ENCODE measurements at regions not wholly inside any gene's neighbourhood (a gene's known extent, or its start where the extent isn't known, plus 50 kb on each side); places are given as distances from the start of the nearest gene placed in this dataset.

GRCh38 chr4:153034681-153035080, 98.6 kb downstream of the FHDC1 start:
- H3K4me1 Mint-ChIP-seq: no peaks in the 10 kb centered on the region
- no peaks in the 10 kb centered on the region for H3K27me3 Mint-ChIP-seq
- no peak for ATAC-seq
- no peak overlapping the region for H3K27ac Mint-ChIP-seq
- H3K36me3 Mint-ChIP-seq: peaks cover 3% of the 10 kb centered on the region
- H3K9me3 Mint-ChIP-seq: peaks cover 6% of the 10 kb centered on the region
- H3K4me3 Mint-ChIP-seq: no peak overlapping the region

- Mint-ChIP-seq H3K27me3 (no peaks in the 10 kb centered on the region), H3K36me3 (peaks cover 7% of the 10 kb centered on the region), H3K27ac (no peak overlapping the region), H3K4me1 (no peaks in the 10 kb centered on the region), H3K9me3 (peaks cover 5% of the 10 kb centered on the region), H3K4me3 (no peak overlapping the region)
- ATAC-seq: no peak
These were observed 100.9 kb downstream of the FHDC1 start for GRCh38 chr4:153036931-153037482.

- no peak overlapping the region for H3K4me3 Mint-ChIP-seq
- no peak overlapping the region for H3K27ac Mint-ChIP-seq
- peaks cover 7% of the 10 kb centered on the region for H3K36me3 Mint-ChIP-seq
- H3K4me1 Mint-ChIP-seq: peaks cover 3% of the 10 kb centered on the region
- no peaks in the 10 kb centered on the region for H3K27me3 Mint-ChIP-seq
- peaks cover 5% of the 10 kb centered on the region for H3K9me3 Mint-ChIP-seq
- ATAC-seq: no peak
These were observed 102.6 kb downstream of the FHDC1 start for GRCh38 chr4:153038623-153039311.

GRCh38 chr4:153039542-153040185, 103.5 kb downstream of the FHDC1 start:
- H3K27ac Mint-ChIP-seq: no peak overlapping the region
- peaks cover 7% of the 10 kb centered on the region for H3K36me3 Mint-ChIP-seq
- no peak for ATAC-seq
- no peaks in the 10 kb centered on the region for H3K27me3 Mint-ChIP-seq
- no peak overlapping the region for H3K4me3 Mint-ChIP-seq
- H3K4me1 Mint-ChIP-seq: peaks cover 12% of the 10 kb centered on the region
- H3K9me3 Mint-ChIP-seq: peaks cover 5% of the 10 kb centered on the region

- H3K4me3 Mint-ChIP-seq: no peak overlapping the region
- no peak overlapping the region for H3K27ac Mint-ChIP-seq
- peaks cover 5% of the 10 kb centered on the region for H3K9me3 Mint-ChIP-seq
- peaks cover 23% of the 10 kb centered on the region for H3K4me1 Mint-ChIP-seq
- peaks cover 7% of the 10 kb centered on the region for H3K36me3 Mint-ChIP-seq
- no peak for ATAC-seq
- H3K27me3 Mint-ChIP-seq: no peaks in the 10 kb centered on the region
These were observed 104.6 kb downstream of the FHDC1 start for GRCh38 chr4:153040677-153041076.

- H3K4me1 Mint-ChIP-seq: peaks cover 37% of the 10 kb centered on the region
- H3K36me3 Mint-ChIP-seq: peaks cover 7% of the 10 kb centered on the region
- peak overlapping the region; percentile 54 for H3K27ac Mint-ChIP-seq
- H3K4me3 Mint-ChIP-seq: no peak overlapping the region
- ATAC-seq: no peak
- H3K27me3 Mint-ChIP-seq: no peaks in the 10 kb centered on the region
- peaks cover 11% of the 10 kb centered on the region for H3K9me3 Mint-ChIP-seq
These were observed 107.9 kb downstream of the FHDC1 start for GRCh38 chr4:153044036-153044435.

- H3K27me3 Mint-ChIP-seq: no peaks in the 10 kb centered on the region
- no peak overlapping the region for H3K4me3 Mint-ChIP-seq
- H3K27ac Mint-ChIP-seq: peak overlapping the region; percentile 54
- H3K4me1 Mint-ChIP-seq: peaks cover 38% of the 10 kb centered on the region
- peak; percentile 89 for ATAC-seq
- H3K36me3 Mint-ChIP-seq: no peaks in the 10 kb centered on the region
- peaks cover 6% of the 10 kb centered on the region for H3K9me3 Mint-ChIP-seq
These were observed 109.2 kb downstream of the FHDC1 start for GRCh38 chr4:153045111-153045982.

GRCh38 chr4:153058671-153059060, 122.5 kb downstream of the FHDC1 start:
- Mint-ChIP-seq H3K4me3 (no peak overlapping the region), H3K36me3 (no peaks in the 10 kb centered on the region), H3K4me1 (peaks cover 22% of the 10 kb centered on the region), H3K9me3 (no peaks in the 10 kb centered on the region), H3K27me3 (peaks cover 35% of the 10 kb centered on the region), H3K27ac (no peak overlapping the region)
- ATAC-seq: no peak

- Mint-ChIP-seq H3K9me3 (no peaks in the 10 kb centered on the region), H3K36me3 (no peaks in the 10 kb centered on the region), H3K4me1 (peaks cover 22% of the 10 kb centered on the region), H3K27me3 (peaks cover 27% of the 10 kb centered on the region), H3K27ac (no peak overlapping the region), H3K4me3 (no peak overlapping the region)
- no peak for ATAC-seq
These were observed 124.1 kb downstream of the FHDC1 start for GRCh38 chr4:153060196-153060595.

- no peak for ATAC-seq
These were observed 125.8 kb downstream of the FHDC1 start for GRCh38 chr4:153061971-153062370.

GRCh38 chr4:153062652-153063168, 126.6 kb downstream of the FHDC1 start:
- no peak for ATAC-seq
- Mint-ChIP-seq H3K36me3 (no peaks in the 10 kb centered on the region), H3K27me3 (peaks cover 9% of the 10 kb centered on the region), H3K4me1 (peaks cover 14% of the 10 kb centered on the region), H3K4me3 (no peak overlapping the region), H3K27ac (no peak overlapping the region), H3K9me3 (no peaks in the 10 kb centered on the region)

More at GRCh38 chr4:153061971-153062370, 125.8 kb downstream of the FHDC1 start:
- Mint-ChIP-seq H3K27ac (no peak overlapping the region), H3K4me1 (peaks cover 14% of the 10 kb centered on the region), H3K4me3 (no peak overlapping the region), H3K27me3 (peaks cover 15% of the 10 kb centered on the region), H3K36me3 (no peaks in the 10 kb centered on the region), H3K9me3 (no peaks in the 10 kb centered on the region)

GRCh38 chr4:153063490-153063889, 127.4 kb downstream of the FHDC1 start:
- H3K36me3 Mint-ChIP-seq: no peaks in the 10 kb centered on the region
- peaks cover 1% of the 10 kb centered on the region for H3K27me3 Mint-ChIP-seq
- H3K4me3 Mint-ChIP-seq: no peak overlapping the region
- peaks cover 7% of the 10 kb centered on the region for H3K4me1 Mint-ChIP-seq
- ATAC-seq: no peak
- H3K27ac Mint-ChIP-seq: no peak overlapping the region
- H3K9me3 Mint-ChIP-seq: no peaks in the 10 kb centered on the region

- Mint-ChIP-seq H3K36me3 (no peaks in the 10 kb centered on the region), H3K27ac (no peak overlapping the region), H3K27me3 (no peaks in the 10 kb centered on the region), H3K9me3 (no peaks in the 10 kb centered on the region), H3K4me1 (peaks cover 7% of the 10 kb centered on the region), H3K4me3 (no peak overlapping the region)
- ATAC-seq: no peak
These were observed 128.4 kb downstream of the FHDC1 start for GRCh38 chr4:153064571-153064970.

- no peak overlapping the region for H3K27ac Mint-ChIP-seq
- peaks cover 1% of the 10 kb centered on the region for H3K4me1 Mint-ChIP-seq
- H3K9me3 Mint-ChIP-seq: no peaks in the 10 kb centered on the region
- H3K27me3 Mint-ChIP-seq: no peaks in the 10 kb centered on the region
- no peaks in the 10 kb centered on the region for H3K36me3 Mint-ChIP-seq
- H3K4me3 Mint-ChIP-seq: no peak overlapping the region
- no peak for ATAC-seq
These were observed 129.2 kb downstream of the FHDC1 start for GRCh38 chr4:153065276-153065675.

GRCh38 chr4:153067376-153067775, 131.3 kb downstream of the FHDC1 start:
- peaks cover 3% of the 10 kb centered on the region for H3K9me3 Mint-ChIP-seq
- no peak for ATAC-seq
- H3K4me3 Mint-ChIP-seq: no peak overlapping the region
- H3K27ac Mint-ChIP-seq: no peak overlapping the region
- H3K36me3 Mint-ChIP-seq: no peaks in the 10 kb centered on the region
- H3K4me1 Mint-ChIP-seq: no peaks in the 10 kb centered on the region
- no peaks in the 10 kb centered on the region for H3K27me3 Mint-ChIP-seq
